Panc1 (cell line): ENCODE measurements at regions not wholly inside any gene's neighbourhood (a gene's known extent, or its start where the extent isn't known, plus 50 kb on each side); places are given as distances from the start of the nearest gene placed in this dataset.

Experiments
- ATAC-seq: fragments of 200-7000 bp; cut with Tn5 transposase; 2 replicates; pipeline ENCODE4 v1.9.1; 2020; ENCODE audit warnings: mild to moderate bottlenecking, moderate library complexity
- BruUV-seq: library from RNA; stranded (reverse); fragments of 400-500 nt; replicated peaks from 2 replicates; lab custom pipeline; 2021; lab: Mats Ljungman, UMichigan
- CTCF ChIA-PET: fragments of 300-600 bp; sonication (Branson Sonifier 250); formaldehyde crosslinking; loops from one replicate; lab custom pipeline; 2022; ENCODE audit warnings: antibody characterized with exemption; lab: Charles Lee
- POLR2A ChIA-PET: fragments of 300-600 bp; sonication (Branson Sonifier 250); formaldehyde crosslinking; loops from one replicate; lab custom pipeline; 2022; ENCODE audit warnings: antibody characterized with exemption; lab: Charles Lee
- DNase-seq: peaks from one replicate; pipeline ENCODE4 v3.0.0-alpha.2; 2010; ENCODE audit warnings: low read depth, low spot score
- H3K27ac ChIP-seq: 2 replicates; pipeline ENCODE4 v1.5.1; 2011; ENCODE audit warnings: mild to moderate bottlenecking, low read length, inconsistent platforms
- H3K27me3 ChIP-seq: fragments of 200-500 bp; sonication (Bioruptor generic); 2 replicates; pipeline ENCODE4 v1.6.0; 2014; ENCODE audit warnings: low read length, inconsistent platforms; ENCODE audit not compliant: control insufficient read depth, insufficient read depth
- H3K36me3 ChIP-seq: fragments of 200-500 bp; sonication (Bioruptor generic); 2 replicates; pipeline ENCODE4 v1.5.1; 2014; ENCODE audit warnings: inconsistent platforms, mild to moderate bottlenecking, low read length, moderate library complexity; ENCODE audit not compliant: control insufficient read depth, insufficient read depth
- H3K4me1 ChIP-seq: 2 replicates; pipeline ENCODE4 v1.5.1; 2011; ENCODE audit warnings: inconsistent platforms, mild to moderate bottlenecking, low read length, moderate library complexity; ENCODE audit not compliant: control insufficient read depth, insufficient read depth
- H3K4me3 ChIP-seq, 2 experiments: 2 replicates each; pipeline ENCODE4 v1.5.1; 2011 to 2012; ENCODE audit warnings: low read depth in 2 of 2, low read length in 2 of 2, mild to moderate bottlenecking in 2 of 2, inconsistent platforms in 1 of 2, moderate library complexity in 1 of 2
- H3K9me3 ChIP-seq: fragments of 200-500 bp; sonication (Bioruptor generic); 2 replicates; pipeline ENCODE4 v1.5.1; 2014; ENCODE audit warnings: low read depth, mild to moderate bottlenecking, inconsistent platforms, low read length, moderate library complexity; ENCODE audit not compliant: control insufficient read depth, insufficient read depth
- CTCF ChIP-seq: fragments of 450-650 bp; IDR thresholded peaks from 2 replicates; pipeline ENCODE4 v1.5.1; 2017; ENCODE audit warnings: mild to moderate bottlenecking
- POLR2AphosphoS5 ChIP-seq: IDR thresholded peaks from 2 replicates; pipeline ENCODE4 v1.6.1; 2012; ENCODE audit warnings: mild to moderate bottlenecking, low read depth, low read length, moderate library complexity
- REST ChIP-seq, 2 experiments: IDR thresholded peaks; 2 replicates each; pipeline ENCODE4 v1.6.1; 2011 to 2012; ENCODE audit warnings: low read depth in 2 of 2, control low read depth in 1 of 2, low read length in 1 of 2, mild to moderate bottlenecking in 1 of 2, moderate library complexity in 1 of 2; ENCODE audit not compliant: insufficient read depth in 1 of 2
- SIN3A ChIP-seq: IDR thresholded peaks from 2 replicates; pipeline ENCODE4 v1.6.1; 2012; ENCODE audit warnings: low read depth, mild to moderate bottlenecking, low read length, moderate library complexity, borderline replicate concordance; ENCODE audit not compliant: insufficient read depth
- TCF7L2 ChIP-seq: IDR thresholded peaks from 2 replicates; pipeline ENCODE4 v1.6.1; 2011; ENCODE audit warnings: mild to moderate bottlenecking, low read depth, low read length, inconsistent platforms
- in situ Hi-C: cut with HindIII; loops from 2 replicates; pipeline ENCODE4 v1.10.0; 2016; ENCODE audit warnings: low sequenced_read_pairs, low pct_unique_long_range_greater_than_20kb
- intact Hi-C: fragments of 100-400 bp; cut with micrococcal nuclease; formaldehyde crosslinking; loops from one replicate; pipeline ENCODE4 v1.10.0; 2022; ENCODE audit not compliant: unreplicated experiment

DNA sequence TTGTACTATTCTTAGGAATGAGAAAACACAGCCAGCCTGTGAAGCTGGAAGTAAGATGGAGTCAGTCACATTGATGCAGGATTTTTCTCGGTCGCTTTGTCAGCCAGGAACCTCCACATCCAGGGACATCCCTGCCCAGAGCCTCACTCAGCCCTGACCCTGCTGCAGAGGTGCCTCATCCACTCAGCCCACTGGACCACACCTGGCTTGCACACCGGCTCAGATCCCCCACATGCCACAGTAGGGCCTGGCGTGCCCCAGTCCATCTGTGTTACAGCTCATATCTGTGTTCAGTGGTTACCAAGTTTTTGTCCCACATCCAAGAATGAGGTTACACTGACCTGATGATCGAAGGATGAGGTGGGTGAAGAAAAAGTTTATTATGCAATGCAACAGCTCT lies 1315.4 kb downstream of the SLITRK1 start:
- ChIA-PET POLR2A (no interaction called here), CTCF (no interaction called here)
- in situ Hi-C loops (no loop called here), intact Hi-C loops (no loop called here)
- Histone ChIP-seq H3K27ac (no peak overlapping the region), H3K4me1 (no peaks in the 10 kb centered on the region), H3K4me3 (no peak overlapping the region), H3K36me3 (no peaks in the 10 kb centered on the region), H3K9me3 (no peaks in the 10 kb centered on the region), H3K27me3 (no peaks in the 10 kb centered on the region)
- DNase-seq (no peak), ATAC-seq (no peak)
- no TSS peak for BruUV-seq
- TF ChIP-seq POLR2AphosphoS5 = no peak
- TF ChIP-seq TCF7L2 = no peak
- no peak for TF ChIP-seq REST (IDR thresholded peaks at IDR 0.05; ENCODE audit: insufficient read depth in 1 of 2, low read depth in 2 of 2, low read length in 1 of 2)
- no peak for TF ChIP-seq SIN3A
- no peak for TF ChIP-seq CTCF

- ChIA-PET POLR2A (no interaction called here), CTCF (no interaction called here)
- Histone ChIP-seq H3K27me3 (no peaks in the 10 kb centered on the region), H3K9me3 (no peaks in the 10 kb centered on the region), H3K4me3 (no peak overlapping the region), H3K27ac (no peak overlapping the region), H3K4me1 (no peaks in the 10 kb centered on the region), H3K36me3 (no peaks in the 10 kb centered on the region)
- ATAC-seq (no peak), DNase-seq (no peak)
- intact Hi-C loops (no loop called here), in situ Hi-C loops (no loop called here)
- no TSS peak for BruUV-seq
- TF ChIP-seq POLR2AphosphoS5 (no peak), REST (IDR thresholded peaks at IDR 0.05; ENCODE audit: insufficient read depth in 1 of 2, low read depth in 2 of 2, low read length in 1 of 2) (no peak), CTCF (no peak), TCF7L2 (no peak)
Measured at GRCh38 chr13:82565201-82565600, 1317.1 kb downstream of the SLITRK1 start.
